IMR-90 (cell line): ENCODE measurements at regions not wholly inside any gene's neighbourhood (a gene's known extent, or its start where the extent isn't known, plus 50 kb on each side); places are given as distances from the start of the nearest gene placed in this dataset.

ENCODE experiments used
- ATAC-seq: fragments of 200-7000 bp; cut with Tn5 transposase; 2 replicates; pipeline ENCODE4 v1.9.1; 2020; ENCODE audit warnings: low read depth, mild to moderate bottlenecking, moderate library complexity
- BruUV-seq: library from RNA; stranded (reverse); fragments of 400-500 nt; replicated peaks from 2 replicates; lab custom pipeline; 2021; lab: Mats Ljungman, UMichigan
- CTCF ChIA-PET: fragments of 300-600 bp; formaldehyde crosslinking; extraction: SDS; loops from one replicate; lab custom pipeline; 2021; ENCODE audit warnings: antibody characterized with exemption; lab: Yijun Ruan, JAX
- POLR2A ChIA-PET: fragments of 300-600 bp; sonication (Branson Sonifier 250); formaldehyde crosslinking; loops from one replicate; lab custom pipeline; 2022; ENCODE audit warnings: antibody characterized with exemption; ENCODE audit not compliant: unreplicated experiment; lab: Charles Lee
- DNase-seq: peaks from one replicate; pipeline ENCODE4 v3.0.0; 2013
- H2AFZ ChIP-seq: replicated peaks from 2 replicates; pipeline ENCODE3; 2013; ENCODE audit warnings: low read length, mild to moderate bottlenecking; ENCODE audit not compliant: poor library complexity
- H2AK5ac ChIP-seq: 2 replicates; pipeline ENCODE4 v1.6.1; 2013; ENCODE audit warnings: low read depth, low read length, inconsistent platforms
- H2AK9ac ChIP-seq: replicated peaks from 2 replicates; pipeline ENCODE3; 2013; ENCODE audit warnings: mild to moderate bottlenecking, low read depth, low read length, moderate library complexity; ENCODE audit not compliant: poor library complexity
- H2BK120ac ChIP-seq: 2 replicates; pipeline ENCODE4 v1.6.1; 2013; ENCODE audit warnings: low read depth, low read length, inconsistent platforms
- H2BK15ac ChIP-seq: 3 replicates; pipeline ENCODE4 v1.6.1; 2013; ENCODE audit warnings: low read depth, low read length, inconsistent platforms
- H2BK20ac ChIP-seq: 2 replicates; pipeline ENCODE4 v1.6.1; 2013; ENCODE audit warnings: low read depth, mild to moderate bottlenecking, inconsistent platforms, low read length, moderate library complexity
- H2BK5ac ChIP-seq: 2 replicates; pipeline ENCODE4 v1.6.1; 2013; ENCODE audit warnings: mild to moderate bottlenecking, low read depth, low read length, inconsistent platforms; ENCODE audit not compliant: poor library complexity, severe bottlenecking
- H3K14ac ChIP-seq: replicated peaks from 2 replicates; pipeline ENCODE4 v1.6.1; 2013; ENCODE audit warnings: low read depth, low read length, inconsistent platforms
- H3K18ac ChIP-seq: 2 replicates; pipeline ENCODE4 v1.6.1; 2013; ENCODE audit warnings: low read depth, low read length, control low read depth
- H3K23ac ChIP-seq: 2 replicates; pipeline ENCODE4 v1.6.1; 2013; ENCODE audit warnings: low read depth, low read length, inconsistent platforms
- H3K27ac ChIP-seq: 2 replicates; pipeline ENCODE4 v1.5.1; 2013; ENCODE audit warnings: mild to moderate bottlenecking, control low read depth, low read length; ENCODE audit not compliant: insufficient read depth
- H3K27me3 ChIP-seq: 2 replicates; pipeline ENCODE4 v1.6.1; 2013; ENCODE audit warnings: low read length; ENCODE audit not compliant: control insufficient read depth, insufficient read depth
- H3K36me3 ChIP-seq: 2 replicates; pipeline ENCODE4 v1.6.1; 2013; ENCODE audit warnings: low read length, mixed read lengths; ENCODE audit not compliant: control insufficient read depth, insufficient read depth
- H3K4ac ChIP-seq: 2 replicates; pipeline ENCODE4 v1.6.1; 2013; ENCODE audit warnings: low read depth, low read length, inconsistent platforms
- H3K4me1 ChIP-seq: 2 replicates; pipeline ENCODE4 v1.6.1; 2013; ENCODE audit warnings: low read length, mixed read lengths; ENCODE audit not compliant: control insufficient read depth, insufficient read depth
- H3K4me2 ChIP-seq: 2 replicates; pipeline ENCODE4 v1.6.1; 2013; ENCODE audit warnings: low read depth, mild to moderate bottlenecking, control low read depth, low read length, moderate library complexity
- H3K4me3 ChIP-seq: 2 replicates; pipeline ENCODE4 v1.5.1; 2013; ENCODE audit warnings: low read depth, mild to moderate bottlenecking, control low read depth, low read length, moderate library complexity; ENCODE audit not compliant: insufficient read depth
- H3K56ac ChIP-seq: 2 replicates; pipeline ENCODE4 v1.6.1; 2013; ENCODE audit warnings: low read length, inconsistent platforms; ENCODE audit not compliant: insufficient read depth; ENCODE audit errors: extremely low read depth
- H3K79me1 ChIP-seq, 2 experiments: 2 replicates each; pipeline ENCODE4 v1.6.1; 2013; ENCODE audit warnings: low read length in 2 of 2, inconsistent platforms in 1 of 2, low read depth in 1 of 2
- H3K9ac ChIP-seq: 2 replicates; pipeline ENCODE4 v1.6.1; 2013; ENCODE audit warnings: low read depth, low read length, control low read depth
- H3K9me1 ChIP-seq: 2 replicates; pipeline ENCODE4 v1.6.1; 2013; ENCODE audit warnings: low read length, inconsistent platforms; ENCODE audit not compliant: insufficient read depth
- H3K9me3 ChIP-seq: 2 replicates; pipeline ENCODE4 v1.6.1; 2013; ENCODE audit warnings: low read length; ENCODE audit not compliant: control insufficient read depth, insufficient read depth
- H4K20me1 ChIP-seq: 2 replicates; pipeline ENCODE4 v1.6.1; 2013; ENCODE audit warnings: low read length, inconsistent platforms; ENCODE audit not compliant: insufficient read depth
- H4K5ac ChIP-seq: 2 replicates; pipeline ENCODE4 v1.6.1; 2013; ENCODE audit warnings: mild to moderate bottlenecking, low read depth, low read length, control low read depth
- H4K8ac ChIP-seq, 2 experiments: 2 replicates each; pipeline ENCODE4 v1.6.1; 2013; ENCODE audit warnings: low read depth in 2 of 2, low read length in 2 of 2, control low read depth in 1 of 2, inconsistent platforms in 1 of 2
- H4K91ac ChIP-seq: 2 replicates; pipeline ENCODE4 v1.6.1; 2013; ENCODE audit warnings: low read depth, low read length, inconsistent platforms; ENCODE audit not compliant: insufficient read depth
- BHLHE40 ChIP-seq: fragments of 150-350 bp; IDR thresholded peaks from 2 replicates; pipeline ENCODE4 v1.6.1; 2016; ENCODE audit warnings: mild to moderate bottlenecking, low read depth, low read length
- CEBPB ChIP-seq: IDR thresholded peaks from 2 replicates; pipeline ENCODE4 v1.6.1; 2012; ENCODE audit warnings: low read depth, low read length, improper control_type of control experiment
- CHD1 ChIP-seq: IDR thresholded peaks from 2 replicates; pipeline ENCODE4 v1.6.1; 2012; ENCODE audit warnings: low read depth, low read length, improper control_type of control experiment
- MAFK ChIP-seq: IDR thresholded peaks from 2 replicates; pipeline ENCODE4 v1.6.1; 2012; ENCODE audit warnings: low read depth, low read length, improper control_type of control experiment
- MAZ ChIP-seq: IDR thresholded peaks from 2 replicates; pipeline ENCODE4 v1.6.1; 2012; ENCODE audit warnings: low read depth, mild to moderate bottlenecking, low read length, improper control_type of control experiment, moderate library complexity, borderline replicate concordance
- MXI1 ChIP-seq: IDR thresholded peaks from 2 replicates; pipeline ENCODE4 v1.6.1; 2012; ENCODE audit warnings: low read depth, mild to moderate bottlenecking, low read length, moderate library complexity, borderline replicate concordance
- NFE2L2 ChIP-seq: fragments of 150-350 bp; IDR thresholded peaks from 2 replicates; pipeline ENCODE4 v1.6.1; 2016; ENCODE audit warnings: low read depth, mild to moderate bottlenecking, low read length
- POLR2A ChIP-seq: IDR thresholded peaks from 2 replicates; pipeline ENCODE4 v1.6.1; 2012; ENCODE audit warnings: mild to moderate bottlenecking, low read depth, low read length
- RCOR1 ChIP-seq: IDR thresholded peaks from 2 replicates; pipeline ENCODE4 v1.6.1; 2012; ENCODE audit warnings: mild to moderate bottlenecking, low read length, improper control_type of control experiment; ENCODE audit not compliant: insufficient replicate concordance
- RFX5 ChIP-seq: IDR thresholded peaks from 2 replicates; pipeline ENCODE4 v1.8.0; 2012; ENCODE audit warnings: low read depth, mild to moderate bottlenecking, low read length, moderate library complexity
- SMC3 ChIP-seq: fragments of 150-350 bp; IDR thresholded peaks from 2 replicates; pipeline ENCODE4 v1.6.1; 2016; ENCODE audit warnings: low read depth, mild to moderate bottlenecking, antibody characterized with exemption, low read length, moderate library complexity
- WGBS, 2 experiments: methylation state at CpG; one replicate each; pipeline versions ENCODE4 v1.1.5 to v1.1.7; 2013; ENCODE audit warnings: missing lambda C conversion rate in 2 of 2; ENCODE audit not compliant: insufficient read length in 1 of 2; ENCODE audit errors: extremely low coverage in 2 of 2; 5-methylcytosine and 5-hydroxymethylcytosine counted together
- dilution Hi-C: fragments of 300-500 bp; cut with HindIII; formaldehyde crosslinking; loops from one replicate; pipeline ENCODE4 v1.14.3; 2018; ENCODE audit warnings: low sequenced_read_pairs; ENCODE audit not compliant: unreplicated experiment
- in situ Hi-C: fragments of 300-500 bp; cut with MboI; formaldehyde crosslinking; loops from 3 replicates; pipeline ENCODE4 v1.14.3; 2019; ENCODE audit warnings: low sequenced_read_pairs, inconsistent platforms, mixed read lengths
- intact Hi-C: fragments of 100-400 bp; cut with micrococcal nuclease; formaldehyde crosslinking; loops from 2 replicates; pipeline ENCODE4 v1.10.0; 2022
- TF ChIP-seq, protein P1 (sequence below): conservative IDR thresholded peaks from 2 replicates; pipeline ENCODE4 v1.5.1; 2012; ENCODE audit warnings: mild to moderate bottlenecking, low read depth, low read length, improper control_type of control experiment
- TF ChIP-seq, protein P2 (sequence below): fragments of 150-350 bp; IDR thresholded peaks from 2 replicates; pipeline ENCODE4 v1.6.1; 2016; ENCODE audit warnings: low read depth, mild to moderate bottlenecking, low read length, moderate library complexity, borderline replicate concordance

DNA sequence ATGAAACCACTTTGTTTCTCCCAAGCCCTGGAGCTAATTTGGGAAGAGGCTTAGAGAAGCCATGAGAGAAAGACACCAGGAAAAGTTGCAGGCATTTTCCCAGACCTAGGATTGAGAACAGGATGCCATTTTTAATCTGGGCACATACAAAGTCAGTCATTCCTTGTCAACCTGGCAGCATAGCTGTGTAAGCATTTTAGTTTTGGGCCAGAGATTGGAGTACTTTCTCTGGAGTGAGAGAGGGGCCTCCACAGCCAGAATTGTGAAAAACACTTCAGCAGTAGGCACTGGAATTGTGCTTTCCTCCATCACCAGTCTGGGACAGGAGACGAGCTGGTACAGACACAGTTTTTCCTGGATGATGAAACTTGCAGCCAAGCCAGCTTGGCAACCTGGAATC, 390.3 kb upstream of the DMAC1 start:
- Histone ChIP-seq H3K9me1 (no peaks in the 10 kb centered on the region), H3K36me3 (no peaks in the 10 kb centered on the region), H3K9me3 (peaks cover 17% of the 10 kb centered on the region), H3K27ac (no peak overlapping the region), H2BK20ac (no peak overlapping the region), H2BK120ac (no peak overlapping the region), H4K5ac (no peak overlapping the region), H3K4ac (no peak overlapping the region), H4K8ac (no peak overlapping the region), H3K23ac (no peak overlapping the region), H3K4me1 (no peaks in the 10 kb centered on the region), H4K20me1 (no peaks in the 10 kb centered on the region), H2BK5ac (no peak overlapping the region), H3K56ac (no peak overlapping the region), H3K4me2 (no peak overlapping the region), H2AK5ac (no peak overlapping the region), H3K27me3 (no peaks in the 10 kb centered on the region), H2AK9ac (no peak overlapping the region), H3K14ac (no peak overlapping the region), H3K79me1 (no peaks in the 10 kb centered on the region), H3K18ac (no peak overlapping the region), H2AFZ (no peak overlapping the region), H3K4me3 (no peak overlapping the region), H3K9ac (no peak overlapping the region), H4K91ac (no peak overlapping the region), H2BK15ac (no peak overlapping the region)
- BruUV-seq, result no TSS peak
- TF ChIP-seq RFX5 (no peak), CHD1 (no peak), CEBPB (no peak), MXI1 (no peak), POLR2A (no peak), BHLHE40 (no peak), MAZ (no peak), MAFK (no peak), RCOR1 (no peak), SMC3 (no peak), NFE2L2 (no peak)
- TF ChIP-seq, protein P1, sequence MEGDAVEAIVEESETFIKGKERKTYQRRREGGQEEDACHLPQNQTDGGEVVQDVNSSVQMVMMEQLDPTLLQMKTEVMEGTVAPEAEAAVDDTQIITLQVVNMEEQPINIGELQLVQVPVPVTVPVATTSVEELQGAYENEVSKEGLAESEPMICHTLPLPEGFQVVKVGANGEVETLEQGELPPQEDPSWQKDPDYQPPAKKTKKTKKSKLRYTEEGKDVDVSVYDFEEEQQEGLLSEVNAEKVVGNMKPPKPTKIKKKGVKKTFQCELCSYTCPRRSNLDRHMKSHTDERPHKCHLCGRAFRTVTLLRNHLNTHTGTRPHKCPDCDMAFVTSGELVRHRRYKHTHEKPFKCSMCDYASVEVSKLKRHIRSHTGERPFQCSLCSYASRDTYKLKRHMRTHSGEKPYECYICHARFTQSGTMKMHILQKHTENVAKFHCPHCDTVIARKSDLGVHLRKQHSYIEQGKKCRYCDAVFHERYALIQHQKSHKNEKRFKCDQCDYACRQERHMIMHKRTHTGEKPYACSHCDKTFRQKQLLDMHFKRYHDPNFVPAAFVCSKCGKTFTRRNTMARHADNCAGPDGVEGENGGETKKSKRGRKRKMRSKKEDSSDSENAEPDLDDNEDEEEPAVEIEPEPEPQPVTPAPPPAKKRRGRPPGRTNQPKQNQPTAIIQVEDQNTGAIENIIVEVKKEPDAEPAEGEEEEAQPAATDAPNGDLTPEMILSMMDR, result no peak
- TF ChIP-seq, protein P2, sequence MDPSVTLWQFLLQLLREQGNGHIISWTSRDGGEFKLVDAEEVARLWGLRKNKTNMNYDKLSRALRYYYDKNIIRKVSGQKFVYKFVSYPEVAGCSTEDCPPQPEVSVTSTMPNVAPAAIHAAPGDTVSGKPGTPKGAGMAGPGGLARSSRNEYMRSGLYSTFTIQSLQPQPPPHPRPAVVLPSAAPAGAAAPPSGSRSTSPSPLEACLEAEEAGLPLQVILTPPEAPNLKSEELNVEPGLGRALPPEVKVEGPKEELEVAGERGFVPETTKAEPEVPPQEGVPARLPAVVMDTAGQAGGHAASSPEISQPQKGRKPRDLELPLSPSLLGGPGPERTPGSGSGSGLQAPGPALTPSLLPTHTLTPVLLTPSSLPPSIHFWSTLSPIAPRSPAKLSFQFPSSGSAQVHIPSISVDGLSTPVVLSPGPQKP, result no peak
- CTCF ChIA-PET, result no interaction called here
- intact Hi-C loops (no loop called here), dilution Hi-C loops (no loop called here), in situ Hi-C loops (no loop called here)
- WGBS, 2 experiments, result 17% methylated on average over 1 of the region's 1 CpG; no CpG with 5 or more reads in 1 of the 2 experiments
- ATAC-seq (no peak), DNase-seq (no peak)
- POLR2A ChIA-PET, result no interaction called here
